GM21737 (cell line): ENCODE measurements at regions not wholly inside any gene's neighbourhood (a gene's known extent, or its start where the extent isn't known, plus 50 kb on each side); places are given as distances from the start of the nearest gene placed in this dataset.
"Not testable (repeated sequence)": the region's sequence is repeated elsewhere in the genome, so short reads cannot be mapped to it uniquely, and the experiment has no call there.

Experiments used
- ATAC-seq: cut with Tn5 transposase; IDR thresholded peaks from one replicate; pipeline ENCODE4 v1.9.1; 2021; ENCODE audit warnings: mild to moderate bottlenecking, moderate library complexity; ENCODE audit not compliant: unreplicated experiment

- ATAC-seq = no peak
These were observed 448.1 kb upstream of the DYNLRB2 start for GRCh38 chr16:80092681-80093080.

GRCh38 chr16:80091453-80091852, 449.3 kb upstream of the DYNLRB2 start:
- ATAC-seq = not testable (repeated sequence)

DNA sequence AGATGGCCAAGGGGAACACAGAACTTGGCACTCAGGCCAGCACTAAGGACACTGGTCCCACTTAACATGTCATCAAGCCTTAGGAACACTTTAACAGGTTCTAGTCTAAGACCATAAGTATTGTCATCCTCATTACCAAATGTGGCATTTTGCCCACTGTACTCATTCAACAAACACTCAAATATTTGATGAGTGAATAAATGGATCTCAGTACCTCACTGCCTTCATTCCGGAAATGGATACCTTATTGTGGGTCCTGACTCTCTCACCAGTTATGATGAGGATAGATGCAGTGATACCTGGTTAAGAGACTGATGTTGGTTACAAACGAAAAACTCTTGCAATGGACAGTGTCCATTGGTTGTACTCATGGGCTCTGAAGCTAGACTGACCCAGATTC, 455.2 kb upstream of the DYNLRB2 start:
- ATAC-seq = no peak

DNA sequence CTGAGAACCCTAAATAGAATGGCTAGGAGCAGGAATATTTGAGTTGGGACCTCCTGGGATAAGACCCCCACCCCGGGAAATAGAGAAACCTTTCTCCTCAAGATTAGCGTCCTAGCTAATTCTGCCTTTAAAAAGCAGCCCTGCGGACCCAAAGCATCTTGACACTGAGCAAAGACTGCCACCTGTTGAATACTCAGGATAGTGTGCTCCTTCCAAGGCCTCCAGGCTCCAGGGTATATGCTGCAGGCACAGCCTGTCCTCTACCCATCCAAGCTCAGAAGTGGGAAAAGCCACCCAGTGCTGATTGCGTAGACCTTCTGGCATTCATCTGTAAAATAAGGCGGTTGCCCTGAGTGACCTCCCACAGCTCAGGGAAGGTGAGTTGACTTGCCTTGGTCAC, 456.2 kb upstream of the DYNLRB2 start:
- ATAC-seq = no peak

DNA sequence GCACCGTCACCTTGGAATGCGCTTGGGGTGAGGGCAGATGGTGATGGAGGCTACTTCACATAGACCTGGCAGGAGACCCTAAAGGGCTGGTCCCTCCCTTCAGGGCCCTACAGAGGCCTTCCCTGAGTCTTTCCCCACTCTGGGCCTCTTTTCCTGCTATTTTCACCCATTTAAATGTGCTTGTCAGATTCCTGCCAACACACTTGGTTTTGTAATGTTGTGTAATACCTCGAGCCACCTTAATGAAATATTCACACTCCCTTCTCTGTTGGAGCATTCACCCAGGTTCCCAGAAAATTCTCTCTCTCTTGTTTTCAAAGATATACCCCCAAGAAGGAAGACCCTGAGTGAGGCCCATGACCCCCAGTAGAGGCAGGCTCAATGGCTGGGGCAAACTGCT, 456.6 kb upstream of the DYNLRB2 start:
- no peak for ATAC-seq

GRCh38 chr16:80082906-80083305, 457.9 kb upstream of the DYNLRB2 start:
- ATAC-seq = no peak

DNA sequence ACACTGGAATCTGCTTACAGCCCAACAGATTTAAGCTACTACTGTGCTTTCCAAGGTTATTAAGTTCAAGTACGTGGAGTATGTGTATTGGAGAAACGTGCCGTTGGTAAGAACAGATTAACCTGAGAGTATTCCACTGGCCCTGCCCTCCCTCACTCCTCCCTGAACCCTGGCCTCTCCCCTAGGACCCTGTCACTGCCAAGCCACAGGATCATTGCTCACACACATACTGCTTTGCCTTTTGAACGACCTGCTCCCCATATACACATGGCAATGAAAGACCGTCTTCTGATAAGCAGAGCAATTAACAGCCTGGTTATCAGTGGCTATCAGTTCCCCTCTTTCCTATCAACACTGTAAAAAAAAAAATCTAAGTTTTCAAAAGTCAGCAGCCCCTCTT, 458.9 kb upstream of the DYNLRB2 start:
- no peak for ATAC-seq

GRCh38 chr16:80080287-80080851, 460.4 kb upstream of the DYNLRB2 start:
- no peak for ATAC-seq

- no peak for ATAC-seq
These were observed 461.7 kb upstream of the DYNLRB2 start for GRCh38 chr16:80079072-80079471.

DNA sequence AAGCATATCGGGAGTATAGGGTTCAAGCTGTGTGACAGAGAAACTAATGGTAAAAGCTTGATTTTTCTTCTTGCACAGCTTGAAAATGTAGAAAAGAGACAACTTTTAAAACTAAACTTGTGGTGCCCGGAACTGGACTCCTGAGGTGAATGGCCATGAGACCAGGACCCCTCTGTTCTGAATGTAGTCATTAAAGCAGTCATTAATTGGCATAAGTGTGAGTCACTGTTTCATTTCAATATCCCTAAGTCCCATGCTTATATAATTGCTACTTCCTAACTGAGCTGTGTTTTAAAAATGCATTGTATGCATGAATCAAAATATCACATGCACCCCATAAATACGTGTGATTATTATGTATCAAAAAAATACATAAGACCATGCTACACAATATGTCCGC, 463.1 kb upstream of the DYNLRB2 start:
- no peak for ATAC-seq

DNA sequence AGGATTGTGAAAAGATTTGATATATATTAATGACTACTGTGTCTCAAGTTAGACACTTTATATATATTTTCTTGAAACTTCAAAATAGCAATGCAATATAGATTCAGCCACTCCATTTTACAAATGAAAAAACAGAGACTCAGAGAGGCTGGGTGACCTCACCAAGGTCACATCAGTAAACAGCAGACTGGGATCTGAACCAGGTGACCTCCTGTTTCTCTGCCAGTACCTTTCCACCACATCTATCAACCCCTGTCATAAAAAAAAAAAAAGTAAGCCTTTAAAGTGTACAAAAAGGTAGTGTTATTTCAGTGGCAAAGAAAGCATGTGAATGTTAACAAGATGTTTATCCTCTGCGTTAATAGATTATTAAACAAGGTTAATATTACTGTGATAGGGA, 466.5 kb upstream of the DYNLRB2 start:
- ATAC-seq = no peak

DNA sequence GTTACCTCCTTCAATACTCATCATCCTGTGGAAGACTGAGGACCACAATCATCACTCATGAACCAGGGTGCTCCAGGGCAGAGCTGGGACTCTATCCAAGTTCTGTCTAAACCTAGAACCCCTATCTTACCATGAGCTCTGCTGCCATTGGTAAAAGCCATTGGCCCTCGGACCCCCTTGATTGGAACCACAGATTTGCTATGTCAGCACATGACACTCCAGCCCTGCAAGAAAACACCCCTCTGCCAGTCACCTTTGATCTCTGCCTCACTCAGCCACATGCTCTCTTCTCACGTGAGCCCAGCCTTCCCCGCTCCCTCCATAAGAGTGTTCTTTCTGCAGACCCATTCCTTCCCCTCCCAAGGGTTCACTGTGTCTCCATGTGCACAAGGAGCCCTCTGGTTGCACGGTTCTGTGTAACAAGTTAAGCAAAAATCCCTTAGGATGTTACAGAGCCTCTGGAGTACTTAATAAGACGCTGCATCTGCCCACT, 468.8 kb upstream of the DYNLRB2 start:
- no peak for ATAC-seq

DNA sequence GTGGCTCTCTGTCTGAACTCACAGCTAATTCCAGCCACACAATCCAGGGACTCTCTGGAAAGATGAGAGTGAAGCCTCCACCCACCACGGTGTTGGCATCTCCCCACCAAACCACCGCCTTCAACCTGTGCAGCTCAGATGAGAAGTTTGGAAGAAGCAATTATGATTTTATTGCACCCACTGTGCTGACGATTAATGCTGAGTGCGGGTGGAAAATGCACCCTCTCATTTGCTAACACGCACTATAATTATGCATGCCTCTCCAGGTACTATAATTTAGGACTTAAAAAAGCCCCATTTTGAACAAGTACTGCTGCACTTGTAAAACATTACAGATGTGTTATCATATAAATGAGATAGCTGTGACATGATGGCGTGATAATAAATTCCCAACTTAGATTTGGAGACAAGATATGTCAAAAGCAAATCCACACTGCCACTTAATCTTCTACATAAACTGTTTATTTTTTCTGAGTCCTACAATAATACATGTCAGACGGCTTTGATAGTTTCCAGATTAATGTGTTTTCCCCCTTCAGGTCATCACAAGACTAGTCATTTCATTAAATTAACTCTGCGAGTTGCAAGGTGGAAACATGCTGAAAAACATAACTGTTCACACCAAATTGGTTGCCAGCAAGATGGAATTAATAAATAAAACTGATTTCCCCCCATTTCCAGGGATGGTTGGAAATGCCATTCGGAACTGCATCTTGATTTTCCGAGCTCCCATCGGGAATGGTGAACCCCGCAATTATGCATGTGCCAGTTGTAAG, 466.5 kb upstream of the MAF start:
- no peak for ATAC-seq

GRCh38 chr16:80065541-80065940, 465.0 kb upstream of the MAF start:
- ATAC-seq = no peak

DNA sequence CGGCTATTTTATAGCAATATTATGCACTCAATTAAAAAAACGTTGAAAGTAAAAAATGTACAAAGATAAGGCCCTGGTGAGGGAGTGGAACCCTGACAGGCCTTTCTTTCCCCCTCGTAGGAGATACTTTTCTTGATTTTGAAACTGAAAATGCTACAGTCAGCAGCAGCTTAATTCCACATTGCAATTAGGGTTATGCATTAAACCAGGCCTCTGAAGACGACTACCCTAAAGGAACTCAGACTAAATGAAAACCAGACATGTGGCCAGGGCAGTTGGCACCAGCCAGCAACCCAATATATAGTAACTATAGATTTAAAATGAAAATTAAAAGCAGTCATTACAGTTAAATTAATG, 463.2 kb upstream of the MAF start:
- ATAC-seq = no peak

DNA sequence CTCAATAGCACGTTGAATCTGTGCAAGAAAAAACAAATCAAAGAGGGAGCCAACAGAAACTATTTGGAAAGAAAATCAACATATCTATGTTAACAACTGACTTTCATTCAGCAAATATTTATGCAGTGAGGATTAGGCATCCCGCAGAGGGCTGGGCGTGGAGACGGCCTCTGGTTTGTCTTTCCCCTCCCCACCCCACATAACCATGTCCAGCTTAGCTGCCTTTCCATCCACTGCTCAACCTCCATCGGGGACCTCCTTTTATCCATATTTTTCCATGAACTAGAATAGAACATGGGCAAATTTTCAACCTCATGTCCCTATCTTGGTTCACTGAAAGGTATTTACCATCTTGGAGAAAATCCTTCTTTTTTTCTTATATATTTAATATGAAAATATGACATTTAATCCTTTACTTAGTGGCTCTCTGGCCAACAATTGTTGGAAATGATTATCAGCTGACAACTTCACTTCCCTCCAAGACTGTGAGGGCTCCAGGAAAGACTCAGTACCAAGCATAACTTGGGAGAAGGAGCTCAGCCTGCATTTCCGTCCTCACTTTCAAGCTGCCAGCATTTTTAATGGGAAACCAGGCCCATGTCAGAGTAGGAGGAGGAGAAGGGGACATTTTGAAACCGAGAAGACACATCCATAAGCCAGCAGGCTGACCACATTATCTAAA, 462.6 kb upstream of the MAF start:
- no peak for ATAC-seq

- no peak for ATAC-seq
These were observed 462.0 kb upstream of the MAF start for GRCh38 chr16:80062361-80063030.

- no peak for ATAC-seq
These were observed 459.9 kb upstream of the MAF start for GRCh38 chr16:80060470-80060869.

- no peak for ATAC-seq
These were observed 459.3 kb upstream of the MAF start for GRCh38 chr16:80059836-80060235.

DNA sequence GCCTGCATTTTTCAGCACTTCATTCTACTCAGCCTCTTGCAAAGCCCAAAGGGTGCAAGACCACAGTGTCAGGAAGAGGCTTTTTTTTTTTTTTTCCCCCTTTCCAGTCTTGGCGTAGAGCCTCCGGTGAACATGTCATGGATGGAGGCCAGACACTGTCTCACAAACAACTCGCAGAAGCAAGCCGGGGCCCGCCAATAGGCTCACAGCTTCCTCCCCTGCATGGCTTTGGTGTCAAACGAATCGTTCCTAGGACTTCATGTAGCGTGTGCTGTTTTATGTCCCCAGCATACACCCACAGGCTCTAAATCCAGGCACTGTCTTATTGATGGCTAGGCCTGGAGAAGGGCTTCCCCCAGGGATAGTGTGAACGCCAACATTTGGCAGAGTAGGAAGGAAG, 457.7 kb upstream of the MAF start:
- no peak for ATAC-seq

DNA sequence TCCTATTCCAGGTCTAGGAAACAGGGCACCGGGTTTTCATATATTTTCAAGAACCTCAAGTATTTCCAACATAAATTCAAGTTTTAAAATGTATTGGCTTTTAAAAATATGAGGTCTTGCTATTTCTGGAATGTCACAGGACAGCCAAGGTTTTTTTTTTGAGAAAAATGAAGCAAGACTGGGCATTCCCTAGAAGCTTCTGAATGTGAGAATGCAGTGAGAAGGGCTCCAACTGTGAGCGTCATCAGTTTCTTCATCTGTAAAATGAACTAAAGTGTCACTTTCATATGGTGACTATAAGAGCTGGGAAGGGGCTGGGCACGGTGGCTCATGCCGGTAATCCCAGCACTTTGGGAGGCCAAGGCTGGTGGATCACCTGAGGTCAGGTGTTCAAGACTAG, 455.8 kb upstream of the MAF start:
- ATAC-seq = no peak

DNA sequence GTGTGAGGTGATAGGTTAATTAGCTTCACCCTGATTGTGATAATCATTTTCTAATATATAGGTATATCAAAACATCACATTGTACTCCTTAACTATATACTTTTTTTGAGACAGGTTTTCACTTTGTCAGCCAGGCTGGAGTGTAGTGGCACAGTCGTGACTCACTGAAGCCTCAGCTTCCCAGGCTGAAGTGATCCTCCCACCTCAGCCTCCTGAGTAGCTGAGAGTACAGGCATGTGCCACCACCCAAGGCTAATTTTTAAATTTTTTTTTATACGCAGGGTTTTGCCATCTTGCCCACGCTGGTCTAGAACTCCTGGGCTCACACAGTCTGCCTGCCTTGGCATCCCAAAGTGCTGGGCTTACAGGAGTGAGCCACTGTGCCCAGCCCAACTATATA, 455.3 kb upstream of the MAF start:
- ATAC-seq = no peak
